Caco-2 (cell line): ENCODE measurements at regions not wholly inside any gene's neighbourhood (a gene's known extent, or its start where the extent isn't known, plus 50 kb on each side); places are given as distances from the start of the nearest gene placed in this dataset.

ENCODE experiments used
- BruUV-seq: library from RNA; stranded (reverse); fragments of 400-500 nt; replicated peaks from 2 replicates; lab custom pipeline; 2021; lab: Mats Ljungman, UMichigan
- CTCF ChIA-PET: fragments of 300-600 bp; sonication (Branson Sonifier 250); formaldehyde crosslinking; loops from one replicate; lab custom pipeline; 2022; ENCODE audit warnings: antibody characterized with exemption; lab: Charles Lee
- POLR2A ChIA-PET: fragments of 300-600 bp; sonication (Branson Sonifier 250); formaldehyde crosslinking; loops from one replicate; lab custom pipeline; 2022; ENCODE audit warnings: antibody characterized with exemption; lab: Charles Lee
- DNase-seq, 2 experiments: peaks; one replicate each; pipeline versions ENCODE4 v3.0.0 to v3.0.0-alpha.2; 2020 to 2022
- H3K27me3 ChIP-seq: replicated peaks from 2 replicates; pipeline ENCODE4 v1.6.0; 2011; ENCODE audit warnings: low read length; ENCODE audit not compliant: control insufficient read depth, insufficient read depth
- H3K36me3 ChIP-seq: 2 replicates; pipeline ENCODE4 v1.5.1; 2011; ENCODE audit warnings: low read length; ENCODE audit not compliant: control insufficient read depth, insufficient read depth
- H3K4me1 ChIP-seq: fragments of 250-450 bp; sonication (Bioruptor Pico); 2 replicates; pipeline ENCODE4 v1.5.1; 2020; ENCODE audit warnings: mild to moderate bottlenecking
- H3K4me3 ChIP-seq: 2 replicates; pipeline ENCODE4 v1.5.1; 2011; ENCODE audit warnings: low read depth, mild to moderate bottlenecking, control low read depth, low read length
- H3K9me3 ChIP-seq: fragments of 250-450 bp; sonication (Bioruptor Pico); 2 replicates; pipeline ENCODE4 v1.5.1; 2020; ENCODE audit warnings: mild to moderate bottlenecking, moderate library complexity
- H3K27ac Mint-ChIP-seq: one replicate; pipeline ENCODE4 v1.8.0; 2022; ENCODE audit warnings: mixed read lengths; ENCODE audit not compliant: unreplicated experiment
- H3K27me3 Mint-ChIP-seq: one replicate; pipeline ENCODE4 v1.8.0; 2022; ENCODE audit warnings: mixed read lengths; ENCODE audit not compliant: insufficient read depth, unreplicated experiment
- H3K36me3 Mint-ChIP-seq: one replicate; pipeline ENCODE4 v1.8.0; 2022; ENCODE audit warnings: mild to moderate bottlenecking, mixed read lengths; ENCODE audit not compliant: insufficient read depth, unreplicated experiment
- H3K4me1 Mint-ChIP-seq: one replicate; pipeline ENCODE4 v1.8.0; 2022; ENCODE audit warnings: low read depth, mixed read lengths; ENCODE audit not compliant: unreplicated experiment
- H3K4me3 Mint-ChIP-seq: one replicate; pipeline ENCODE4 v1.8.0; 2022; ENCODE audit warnings: mild to moderate bottlenecking, moderate library complexity, mixed read lengths; ENCODE audit not compliant: unreplicated experiment
- H3K9me3 Mint-ChIP-seq: one replicate; pipeline ENCODE4 v1.8.0; 2022; ENCODE audit warnings: mixed read lengths; ENCODE audit not compliant: unreplicated experiment
- CTCF ChIP-seq, 2 experiments: fragments of 200-600 bp in 1 of 2; IDR thresholded peaks; 1 replicate in 1 of 2; 2 replicates in 1 of 2; pipeline versions ENCODE4 v1.5.1 to v1.8.0; 2011 to 2022; ENCODE audit warnings: antibody characterized with exemption in 1 of 2, control low read depth in 1 of 2, inconsistent platforms in 1 of 2, low read depth in 1 of 2, low read length in 1 of 2, mild to moderate bottlenecking in 1 of 2, moderate library complexity in 1 of 2; ENCODE audit not compliant: insufficient read depth in 1 of 2, severe bottlenecking in 1 of 2, unreplicated experiment in 1 of 2
- intact Hi-C: fragments of 100-400 bp; cut with micrococcal nuclease; formaldehyde crosslinking; loops from one replicate; pipeline ENCODE4 v1.10.0; 2022; ENCODE audit not compliant: unreplicated experiment

GRCh38 chr4:125459531-125459930, 144.8 kb downstream of the FAT4 start:
- BruUV-seq, result no TSS peak
- Histone ChIP-seq H3K4me1 (no peaks in the 10 kb centered on the region), H3K9me3 (no peaks in the 10 kb centered on the region), H3K4me3 (no peak overlapping the region), H3K27me3 (no peaks in the 10 kb centered on the region), H3K36me3 (no peaks in the 10 kb centered on the region)
- H3K4me3 Mint-ChIP-seq, result no peak overlapping the region
- H3K36me3 Mint-ChIP-seq, result no peaks in the 10 kb centered on the region
- H3K27ac Mint-ChIP-seq, result no peak overlapping the region
- ChIA-PET CTCF (no interaction called here), POLR2A (no interaction called here)
- H3K4me1 Mint-ChIP-seq, result no peaks in the 10 kb centered on the region
- no peaks in the 10 kb centered on the region for H3K27me3 Mint-ChIP-seq
- no peak for DNase-seq
- no peaks in the 10 kb centered on the region for H3K9me3 Mint-ChIP-seq
- no peak for TF ChIP-seq CTCF (IDR thresholded peaks at IDR 0.05; ENCODE audit: insufficient read depth in 1 of 2, low read depth in 1 of 2, low read length in 1 of 2, severe bottlenecking in 1 of 2, unreplicated experiment in 1 of 2)
- intact Hi-C loops, result no loop called here

- BruUV-seq, result no TSS peak
- H3K27me3 ChIP-seq, result no peaks in the 10 kb centered on the region
- ChIA-PET CTCF (no interaction called here), POLR2A (no interaction called here)
- intact Hi-C loops, result no loop called here
- Mint-ChIP-seq H3K4me1 (no peaks in the 10 kb centered on the region), H3K9me3 (no peaks in the 10 kb centered on the region), H3K36me3 (no peaks in the 10 kb centered on the region), H3K4me3 (no peak overlapping the region), H3K27me3 (no peaks in the 10 kb centered on the region), H3K27ac (no peak overlapping the region)
- TF ChIP-seq CTCF (IDR thresholded peaks at IDR 0.05; ENCODE audit: insufficient read depth in 1 of 2, low read depth in 1 of 2, low read length in 1 of 2, severe bottlenecking in 1 of 2, unreplicated experiment in 1 of 2), result no peak
- H3K36me3 ChIP-seq, result no peaks in the 10 kb centered on the region
- no peak overlapping the region for H3K4me3 ChIP-seq
- no peaks in the 10 kb centered on the region for H3K9me3 ChIP-seq
- no peaks in the 10 kb centered on the region for H3K4me1 ChIP-seq
- no peak for DNase-seq
These were observed 147.1 kb downstream of the FAT4 start for GRCh38 chr4:125461676-125462363.

- ChIA-PET POLR2A (no interaction called here), CTCF (no interaction called here)
- Mint-ChIP-seq H3K4me3 (no peak overlapping the region), H3K27ac (no peak overlapping the region), H3K36me3 (no peaks in the 10 kb centered on the region), H3K4me1 (no peaks in the 10 kb centered on the region), H3K27me3 (no peaks in the 10 kb centered on the region), H3K9me3 (no peaks in the 10 kb centered on the region)
- no peak for TF ChIP-seq CTCF (IDR thresholded peaks at IDR 0.05; ENCODE audit: insufficient read depth in 1 of 2, low read depth in 1 of 2, low read length in 1 of 2, severe bottlenecking in 1 of 2, unreplicated experiment in 1 of 2)
- Histone ChIP-seq H3K4me3 (no peak overlapping the region), H3K4me1 (no peaks in the 10 kb centered on the region), H3K9me3 (no peaks in the 10 kb centered on the region), H3K27me3 (no peaks in the 10 kb centered on the region), H3K36me3 (no peaks in the 10 kb centered on the region)
- BruUV-seq, result no TSS peak
- intact Hi-C loops, result no loop called here
- DNase-seq, result no peak
These were observed 149.4 kb downstream of the FAT4 start for GRCh38 chr4:125464146-125464545.
